Suprapubic skin (tissue), 4 donors: ENCODE measurements at regions not wholly inside any gene's neighbourhood (a gene's known extent, or its start where the extent isn't known, plus 50 kb on each side); places are given as distances from the start of the nearest gene placed in this dataset.

Experiments used
- EP300 ChIP-seq: sonication (generic); formaldehyde crosslinking; IDR thresholded peaks from one replicate; pipeline ENCODE4 v1.6.1; 2017; ENCODE audit warnings: antibody characterized with exemption
- POLR2AphosphoS5 ChIP-seq, 3 donors: sonication (generic); formaldehyde crosslinking; IDR thresholded peaks; one replicate each; pipeline ENCODE4 v1.6.1; 2017; ENCODE audit warnings: antibody characterized with exemption in 3 of 3

DNA sequence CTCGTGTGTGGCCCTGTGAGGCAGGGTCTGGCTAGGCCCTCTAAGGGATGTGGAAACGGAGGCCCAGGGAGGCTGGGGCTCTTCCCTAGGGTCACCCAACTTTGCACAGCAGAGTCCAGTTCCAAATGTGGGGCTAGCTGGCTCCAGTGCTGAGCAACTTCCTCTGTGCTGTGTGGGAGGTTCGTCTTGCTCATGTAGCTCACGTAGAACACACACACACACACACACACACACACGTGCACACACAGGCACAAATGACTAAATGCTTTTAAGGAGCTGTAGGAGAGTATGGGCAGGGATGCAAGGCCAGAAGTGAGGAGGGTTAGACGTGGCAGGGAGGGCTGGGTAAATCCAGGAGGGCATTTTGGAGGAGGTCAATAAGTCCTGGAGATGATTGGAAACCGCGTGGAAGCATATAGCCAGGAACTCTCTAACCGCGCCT is 213.8 kb downstream of the RPLP1 start:
- no peak for TF ChIP-seq EP300
- TF ChIP-seq POLR2AphosphoS5 (IDR thresholded peaks at IDR 0.05) = no peak
